NB4 (cell line): ENCODE measurements at regions not wholly inside any gene's neighbourhood (a gene's known extent, or its start where the extent isn't known, plus 50 kb on each side); places are given as distances from the start of the nearest gene placed in this dataset.

Experiments
- POLR2A ChIP-seq: IDR thresholded peaks from 2 replicates; pipeline ENCODE4 v1.6.1; 2011; ENCODE audit warnings: mild to moderate bottlenecking; ENCODE audit not compliant: insufficient read length; ENCODE audit errors: extremely low read depth
- TF ChIP-seq, protein P1 (sequence below): IDR thresholded peaks from one replicate; pipeline ENCODE4 v1.5.1; 2012; ENCODE audit warnings: low read depth, low read length

DNA sequence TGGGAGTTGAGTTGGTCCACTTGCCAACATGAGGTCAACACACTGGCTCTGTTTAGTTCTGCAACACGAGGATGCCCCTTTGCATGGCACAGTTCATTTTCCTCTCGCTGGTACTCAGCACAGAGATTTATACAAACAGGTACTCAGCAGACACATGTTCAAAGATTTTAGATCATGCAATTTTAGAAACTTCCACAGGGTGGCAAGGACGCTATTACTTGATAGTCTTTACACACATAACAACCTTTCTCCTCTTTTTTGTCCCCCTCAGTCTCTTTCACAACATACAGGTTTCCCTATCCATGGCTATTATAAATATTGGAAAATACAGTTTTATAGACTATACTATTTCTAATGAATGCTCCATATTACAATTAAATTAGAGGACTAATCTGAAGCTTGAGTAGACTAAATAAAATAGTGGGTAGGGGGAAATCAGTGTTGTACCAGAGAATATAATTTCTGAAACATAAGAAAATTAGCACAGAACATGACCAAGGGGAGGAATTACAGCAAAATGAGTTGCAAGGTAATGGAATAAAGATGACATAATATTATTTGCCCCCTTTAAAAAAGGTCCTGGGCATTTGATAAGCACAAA lies 331.8 kb upstream of the BTBD3 start:
- no peak for TF ChIP-seq POLR2A
- TF ChIP-seq, protein P1, sequence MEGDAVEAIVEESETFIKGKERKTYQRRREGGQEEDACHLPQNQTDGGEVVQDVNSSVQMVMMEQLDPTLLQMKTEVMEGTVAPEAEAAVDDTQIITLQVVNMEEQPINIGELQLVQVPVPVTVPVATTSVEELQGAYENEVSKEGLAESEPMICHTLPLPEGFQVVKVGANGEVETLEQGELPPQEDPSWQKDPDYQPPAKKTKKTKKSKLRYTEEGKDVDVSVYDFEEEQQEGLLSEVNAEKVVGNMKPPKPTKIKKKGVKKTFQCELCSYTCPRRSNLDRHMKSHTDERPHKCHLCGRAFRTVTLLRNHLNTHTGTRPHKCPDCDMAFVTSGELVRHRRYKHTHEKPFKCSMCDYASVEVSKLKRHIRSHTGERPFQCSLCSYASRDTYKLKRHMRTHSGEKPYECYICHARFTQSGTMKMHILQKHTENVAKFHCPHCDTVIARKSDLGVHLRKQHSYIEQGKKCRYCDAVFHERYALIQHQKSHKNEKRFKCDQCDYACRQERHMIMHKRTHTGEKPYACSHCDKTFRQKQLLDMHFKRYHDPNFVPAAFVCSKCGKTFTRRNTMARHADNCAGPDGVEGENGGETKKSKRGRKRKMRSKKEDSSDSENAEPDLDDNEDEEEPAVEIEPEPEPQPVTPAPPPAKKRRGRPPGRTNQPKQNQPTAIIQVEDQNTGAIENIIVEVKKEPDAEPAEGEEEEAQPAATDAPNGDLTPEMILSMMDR: no peak
